ENCODE measurements at regions not wholly inside any gene's neighbourhood (a gene's known extent, or its start where the extent isn't known, plus 50 kb on each side); places are given as distances from the start of the nearest gene placed in this dataset.

GRCh38 chr7:94115316-94115715, 111.2 kb upstream of the BET1 start:
- no peak overlapping the region for H3K4me3 ChIP-seq (ENCODE audit: control insufficient read depth, low read depth, low read length)
- TF ChIP-seq CTCF (IDR thresholded peaks at IDR 0.05; ENCODE audit: control insufficient read depth, insufficient read depth, low read depth, low read length, missing control alignments), result no peak
- no peak for DNase-seq (ENCODE audit: low read depth)

GRCh38 chr7:94123136-94123535, 119.0 kb upstream of the BET1 start:
- no peak for DNase-seq (ENCODE audit: low read depth)
- H3K4me3 ChIP-seq (ENCODE audit: control insufficient read depth, low read depth, low read length), result no peak overlapping the region
- TF ChIP-seq CTCF (IDR thresholded peaks at IDR 0.05; ENCODE audit: control insufficient read depth, insufficient read depth, low read depth, low read length, missing control alignments), result no peak

DNA sequence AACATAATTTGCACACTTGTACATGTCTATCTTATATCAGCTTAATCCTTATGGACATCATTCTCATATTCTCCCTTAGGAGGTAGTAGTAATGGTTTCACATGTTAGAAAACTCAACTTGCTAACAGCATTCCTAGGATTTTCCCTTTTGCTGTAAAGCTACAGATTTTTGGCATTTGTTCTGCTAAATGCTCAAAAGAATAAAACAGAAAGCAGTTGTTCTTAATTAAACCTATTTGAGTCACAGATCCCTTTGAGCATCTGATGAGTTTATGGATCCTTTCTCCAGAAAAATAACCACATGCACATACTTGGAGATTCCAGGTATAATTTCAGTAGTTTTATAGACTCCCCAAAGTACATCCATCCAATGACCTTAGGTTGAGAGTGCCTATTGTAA, 122.9 kb upstream of the BET1 start:
- TF ChIP-seq CTCF (IDR thresholded peaks at IDR 0.05; ENCODE audit: control insufficient read depth, insufficient read depth, low read depth, low read length, missing control alignments), result no peak
- DNase-seq (ENCODE audit: low read depth), result peak; percentile 37
- no peak overlapping the region for H3K4me3 ChIP-seq (ENCODE audit: control insufficient read depth, low read depth, low read length)

- TF ChIP-seq CTCF (IDR thresholded peaks at IDR 0.05; ENCODE audit: control insufficient read depth, insufficient read depth, low read depth, low read length, missing control alignments), result no peak
- no peak overlapping the region for H3K4me3 ChIP-seq (ENCODE audit: control insufficient read depth, low read depth, low read length)
- no peak for DNase-seq (ENCODE audit: low read depth)
Measured at GRCh38 chr7:94128072-94128471, 123.9 kb upstream of the BET1 start.

DNA sequence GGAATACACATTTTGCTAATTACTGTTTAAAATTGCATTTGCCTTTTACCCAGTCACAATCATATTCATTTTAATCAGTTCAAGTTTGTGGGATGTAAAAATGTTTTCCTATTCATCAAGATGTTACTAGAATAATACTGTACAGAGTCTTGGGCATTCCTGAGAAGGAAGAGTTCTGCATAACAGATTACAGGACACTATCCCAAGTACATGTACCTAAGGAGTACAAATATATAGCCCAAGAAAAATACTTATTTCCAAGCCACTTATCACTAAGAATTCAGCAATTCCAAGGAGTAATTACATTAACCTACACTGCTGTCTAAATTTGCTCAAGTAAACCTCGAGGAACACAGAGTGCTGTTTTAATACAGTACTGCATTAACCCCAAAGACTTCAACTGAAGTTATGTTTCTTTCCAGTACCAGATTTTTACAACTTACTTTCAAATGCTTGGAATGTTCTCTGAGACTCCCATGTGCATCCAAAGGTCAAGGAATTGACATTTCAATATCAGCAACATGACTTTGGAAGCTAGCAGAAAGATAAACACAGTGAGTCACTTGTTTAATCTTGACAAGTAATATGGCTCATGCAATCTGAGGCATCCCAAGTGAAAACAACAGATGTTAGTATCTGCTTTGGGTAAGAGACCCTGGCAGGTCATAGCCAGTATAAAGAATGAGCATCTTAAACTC, 125.4 kb upstream of the BET1 start:
- DNase-seq (ENCODE audit: low read depth), result peak; percentile 55
- no peak overlapping the region for H3K4me3 ChIP-seq (ENCODE audit: control insufficient read depth, low read depth, low read length)
- no peak for TF ChIP-seq CTCF (IDR thresholded peaks at IDR 0.05; ENCODE audit: control insufficient read depth, insufficient read depth, low read depth, low read length, missing control alignments)

GRCh38 chr7:94130716-94131115, 126.6 kb upstream of the BET1 start:
- no peak overlapping the region for H3K4me3 ChIP-seq (ENCODE audit: control insufficient read depth, low read depth, low read length)
- DNase-seq (ENCODE audit: low read depth), result no peak
- TF ChIP-seq CTCF (IDR thresholded peaks at IDR 0.05; ENCODE audit: control insufficient read depth, insufficient read depth, low read depth, low read length, missing control alignments), result no peak
